Activated naive CD8-positive, alpha-beta T cell (primary cell): ENCODE measurements at regions not wholly inside any gene's neighbourhood (a gene's known extent, or its start where the extent isn't known, plus 50 kb on each side); places are given as distances from the start of the nearest gene placed in this dataset.

ENCODE experiments used
- H3K27ac Mint-ChIP-seq: one replicate; pipeline ENCODE4 v1.8.0; 2021; ENCODE audit warnings: mixed read lengths
- H3K27me3 Mint-ChIP-seq: one replicate; pipeline ENCODE4 v1.8.0; 2021; ENCODE audit warnings: mixed read lengths
- H3K36me3 Mint-ChIP-seq: one replicate; pipeline ENCODE4 v1.8.0; 2021; ENCODE audit warnings: mixed read lengths
- H3K4me1 Mint-ChIP-seq: one replicate; pipeline ENCODE4 v1.8.0; 2021; ENCODE audit warnings: low read depth, mixed read lengths
- H3K4me3 Mint-ChIP-seq: one replicate; pipeline ENCODE4 v1.8.0; 2021; ENCODE audit warnings: mild to moderate bottlenecking, mixed read lengths
- H3K9me3 Mint-ChIP-seq: one replicate; pipeline ENCODE4 v1.8.0; 2021; ENCODE audit warnings: low read depth, mixed read lengths

- Mint-ChIP-seq H3K4me1 (no peaks in the 10 kb centered on the region), H3K27me3 (no peaks in the 10 kb centered on the region), H3K36me3 (no peaks in the 10 kb centered on the region), H3K27ac (no peak overlapping the region), H3K4me3 (no peak overlapping the region), H3K9me3 (peaks cover 18% of the 10 kb centered on the region)
Observed at GRCh38 chr10:56085406-56086122, 275.5 kb downstream of the ZWINT start.

- no peaks in the 10 kb centered on the region for H3K27me3 Mint-ChIP-seq
- no peaks in the 10 kb centered on the region for H3K4me1 Mint-ChIP-seq
- H3K27ac Mint-ChIP-seq = no peak overlapping the region
- H3K4me3 Mint-ChIP-seq = no peak overlapping the region
- H3K36me3 Mint-ChIP-seq = no peaks in the 10 kb centered on the region
- peaks cover 24% of the 10 kb centered on the region for H3K9me3 Mint-ChIP-seq
Observed at GRCh38 chr10:56082169-56082568, 278.9 kb downstream of the ZWINT start.

- no peaks in the 10 kb centered on the region for H3K27me3 Mint-ChIP-seq
Observed at GRCh38 chr10:56068473-56069263, 292.4 kb downstream of the ZWINT start.

GRCh38 chr10:56068040-56068439 lies 293.0 kb downstream of the ZWINT start:
- Mint-ChIP-seq H3K4me1 (no peaks in the 10 kb centered on the region), H3K27me3 (no peaks in the 10 kb centered on the region), H3K36me3 (no peaks in the 10 kb centered on the region), H3K27ac (no peak overlapping the region), H3K4me3 (no peak overlapping the region), H3K9me3 (peaks cover 4% of the 10 kb centered on the region)

More at GRCh38 chr10:56068473-56069263, 292.4 kb downstream of the ZWINT start:
- no peaks in the 10 kb centered on the region for H3K4me1 Mint-ChIP-seq
- peaks cover 4% of the 10 kb centered on the region for H3K9me3 Mint-ChIP-seq
- no peak overlapping the region for H3K27ac Mint-ChIP-seq
- no peak overlapping the region for H3K4me3 Mint-ChIP-seq
- no peaks in the 10 kb centered on the region for H3K36me3 Mint-ChIP-seq

- no peaks in the 10 kb centered on the region for H3K36me3 Mint-ChIP-seq
- no peaks in the 10 kb centered on the region for H3K27me3 Mint-ChIP-seq
- H3K4me3 Mint-ChIP-seq = no peak overlapping the region
- no peak overlapping the region for H3K27ac Mint-ChIP-seq
- peaks cover 5% of the 10 kb centered on the region for H3K9me3 Mint-ChIP-seq
- H3K4me1 Mint-ChIP-seq = no peaks in the 10 kb centered on the region
Observed at GRCh38 chr10:56063642-56064041, 297.4 kb downstream of the ZWINT start.

GRCh38 chr10:56057860-56058259 lies 303.2 kb downstream of the ZWINT start:
- Mint-ChIP-seq H3K27me3 (no peaks in the 10 kb centered on the region), H3K4me1 (no peaks in the 10 kb centered on the region), H3K36me3 (no peaks in the 10 kb centered on the region), H3K4me3 (no peak overlapping the region), H3K9me3 (peaks cover 22% of the 10 kb centered on the region), H3K27ac (no peak overlapping the region)

- Mint-ChIP-seq H3K4me1 (no peaks in the 10 kb centered on the region), H3K36me3 (no peaks in the 10 kb centered on the region), H3K9me3 (peaks cover 5% of the 10 kb centered on the region), H3K27me3 (no peaks in the 10 kb centered on the region), H3K4me3 (no peak overlapping the region), H3K27ac (no peak overlapping the region)
Observed at GRCh38 chr10:56035489-56035888, 325.6 kb downstream of the ZWINT start.

GRCh38 chr10:56028298-56029132 lies 332.5 kb downstream of the ZWINT start:
- no peak overlapping the region for H3K4me3 Mint-ChIP-seq
- no peaks in the 10 kb centered on the region for H3K36me3 Mint-ChIP-seq
- H3K27me3 Mint-ChIP-seq = no peaks in the 10 kb centered on the region
- H3K4me1 Mint-ChIP-seq = no peaks in the 10 kb centered on the region
- H3K9me3 Mint-ChIP-seq = peaks cover 7% of the 10 kb centered on the region
- H3K27ac Mint-ChIP-seq = no peak overlapping the region

- H3K27me3 Mint-ChIP-seq = no peaks in the 10 kb centered on the region
- no peak overlapping the region for H3K4me3 Mint-ChIP-seq
Observed at GRCh38 chr10:56012101-56012500, 349.0 kb downstream of the ZWINT start.

GRCh38 chr10:56003555-56003954 lies 357.5 kb downstream of the ZWINT start:
- H3K27me3 Mint-ChIP-seq = no peaks in the 10 kb centered on the region
- H3K27ac Mint-ChIP-seq = no peak overlapping the region
- no peaks in the 10 kb centered on the region for H3K36me3 Mint-ChIP-seq
- H3K4me1 Mint-ChIP-seq = no peaks in the 10 kb centered on the region
- H3K9me3 Mint-ChIP-seq = peaks cover 15% of the 10 kb centered on the region
- no peak overlapping the region for H3K4me3 Mint-ChIP-seq

More at GRCh38 chr10:56012101-56012500, 349.0 kb downstream of the ZWINT start:
- H3K36me3 Mint-ChIP-seq = no peaks in the 10 kb centered on the region
- H3K9me3 Mint-ChIP-seq = peaks cover 9% of the 10 kb centered on the region
- no peak overlapping the region for H3K27ac Mint-ChIP-seq
- no peaks in the 10 kb centered on the region for H3K4me1 Mint-ChIP-seq

- no peak overlapping the region for H3K27ac Mint-ChIP-seq
- H3K4me3 Mint-ChIP-seq = no peak overlapping the region
- no peaks in the 10 kb centered on the region for H3K36me3 Mint-ChIP-seq
- H3K9me3 Mint-ChIP-seq = peaks cover 11% of the 10 kb centered on the region
- no peaks in the 10 kb centered on the region for H3K27me3 Mint-ChIP-seq
- no peaks in the 10 kb centered on the region for H3K4me1 Mint-ChIP-seq
Observed at GRCh38 chr10:55989188-55989587, 371.9 kb downstream of the ZWINT start.

- H3K27ac Mint-ChIP-seq = no peak overlapping the region
Observed at GRCh38 chr10:55979203-55979602, 381.9 kb downstream of the ZWINT start.

GRCh38 chr10:55966101-55966500 lies 395.0 kb downstream of the ZWINT start:
- no peaks in the 10 kb centered on the region for H3K4me1 Mint-ChIP-seq
- H3K27ac Mint-ChIP-seq = no peak overlapping the region
- H3K36me3 Mint-ChIP-seq = no peaks in the 10 kb centered on the region
- H3K9me3 Mint-ChIP-seq = peaks cover 6% of the 10 kb centered on the region
- no peaks in the 10 kb centered on the region for H3K27me3 Mint-ChIP-seq
- H3K4me3 Mint-ChIP-seq = no peak overlapping the region

More at GRCh38 chr10:55979203-55979602, 381.9 kb downstream of the ZWINT start:
- Mint-ChIP-seq H3K4me1 (no peaks in the 10 kb centered on the region), H3K9me3 (peaks cover 3% of the 10 kb centered on the region), H3K4me3 (no peak overlapping the region), H3K36me3 (no peaks in the 10 kb centered on the region), H3K27me3 (no peaks in the 10 kb centered on the region)

GRCh38 chr10:55943403-55943802 lies 417.7 kb downstream of the ZWINT start:
- no peak overlapping the region for H3K4me3 Mint-ChIP-seq
- no peaks in the 10 kb centered on the region for H3K9me3 Mint-ChIP-seq
- H3K27ac Mint-ChIP-seq = no peak overlapping the region
- no peaks in the 10 kb centered on the region for H3K36me3 Mint-ChIP-seq
- no peaks in the 10 kb centered on the region for H3K27me3 Mint-ChIP-seq
- no peaks in the 10 kb centered on the region for H3K4me1 Mint-ChIP-seq

- no peak overlapping the region for H3K27ac Mint-ChIP-seq
- H3K36me3 Mint-ChIP-seq = no peaks in the 10 kb centered on the region
- H3K4me1 Mint-ChIP-seq = no peaks in the 10 kb centered on the region
- H3K9me3 Mint-ChIP-seq = peaks cover 2% of the 10 kb centered on the region
- no peaks in the 10 kb centered on the region for H3K27me3 Mint-ChIP-seq
- H3K4me3 Mint-ChIP-seq = no peak overlapping the region
Observed at GRCh38 chr10:55929291-55929690, 431.8 kb downstream of the ZWINT start.
